ENCODE measurements at regions not wholly inside any gene's neighbourhood (a gene's known extent, or its start where the extent isn't known, plus 50 kb on each side); places are given as distances from the start of the nearest gene placed in this dataset.

DNA sequence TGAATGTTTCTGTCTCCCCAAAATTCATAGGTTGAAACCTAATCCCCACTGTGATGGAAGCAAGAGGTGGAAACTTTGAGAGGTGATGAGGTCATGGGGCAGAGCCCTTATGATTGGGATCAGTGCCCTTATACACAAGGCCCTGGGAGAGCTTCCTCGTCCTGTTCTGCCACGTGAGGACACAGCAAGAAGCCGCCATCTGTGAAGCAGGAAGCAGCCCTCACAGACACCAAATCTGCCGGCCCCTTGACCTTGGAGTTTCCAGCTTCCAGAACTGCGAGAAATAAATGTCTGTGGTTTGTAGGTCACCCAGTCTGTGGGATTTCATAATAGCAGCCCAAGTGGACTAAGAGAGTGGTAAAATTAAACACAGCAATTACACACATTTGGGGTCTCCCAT lies 737.4 kb downstream of the UQCRFS1 start:
- no peaks in the 10 kb centered on the region for H3K4me1 ChIP-seq (ENCODE audit: insufficient read depth, low read length)
- H3K27me3 ChIP-seq (ENCODE audit: insufficient read depth, low read length), result no peaks in the 10 kb centered on the region
- no peak for DNase-seq
- no peak overlapping the region for H2BK120ac ChIP-seq (ENCODE audit: low read depth, low read length, poor library complexity, severe bottlenecking)
- no peak overlapping the region for H2BK12ac ChIP-seq (ENCODE audit: insufficient read length, low read depth, low read length)
- Mint-ChIP-seq H3K27ac (no peak overlapping the region), H3K4me1 (peaks cover 2 to 4% of the 10 kb centered on the region in 2 experiments; a peak in 1 of 4 replicates), H3K4me3 (no peak overlapping the region), H3K36me3 (ENCODE audit: insufficient read depth in 1 of 3, low read depth in 3 of 3) (no peaks in the 10 kb centered on the region), H3K27me3 (ENCODE audit: low read depth) (no peaks in the 10 kb centered on the region), H3K9me3 (no peaks in the 10 kb centered on the region; a peak in 1 of 5 replicates)
- no peak overlapping the region for H4K5ac ChIP-seq (ENCODE audit: insufficient read length, low read depth, low read length)
- no peak overlapping the region for H2AFZ ChIP-seq (ENCODE audit: low read length)
- H3K4ac ChIP-seq (ENCODE audit: low read depth, low read length), result no peak overlapping the region
- no peak overlapping the region for H2BK5ac ChIP-seq (ENCODE audit: insufficient read length, low read length)
- H2AK5ac ChIP-seq (ENCODE audit: insufficient read length, low read length), result no peak overlapping the region
- H3T11ph ChIP-seq (ENCODE audit: low read length), result no peak overlapping the region
- no peak overlapping the region for H3K23ac ChIP-seq (ENCODE audit: insufficient read length, low read depth, low read length)
- H3K18ac ChIP-seq (ENCODE audit: insufficient read length, low read depth, low read length), result no peak overlapping the region
- no peak overlapping the region for H4K91ac ChIP-seq (ENCODE audit: insufficient read length, low read depth, low read length)
- no peak overlapping the region for H3K27ac ChIP-seq (ENCODE audit: insufficient read length, low read depth, low read length)
- H2BK20ac ChIP-seq (ENCODE audit: low read depth, low read length, poor library complexity, severe bottlenecking), result no peak overlapping the region
- H3K4me2 ChIP-seq (ENCODE audit: insufficient read depth, insufficient read length, low read length), result no peak overlapping the region
- no peaks in the 10 kb centered on the region for H3K79me1 ChIP-seq (ENCODE audit: insufficient read depth, low read depth, low read length, poor library complexity, severe bottlenecking)
- H4K8ac ChIP-seq (replicated peaks; ENCODE audit: insufficient read length, low read depth, low read length), result no peak overlapping the region
- no peak overlapping the region for H3K56ac ChIP-seq (ENCODE audit: insufficient read length, low read depth, low read length)
- H3K23me2 ChIP-seq (ENCODE audit: insufficient read length, low read depth, low read length, poor library complexity, severe bottlenecking), result no peaks in the 10 kb centered on the region
- H2BK15ac ChIP-seq (ENCODE audit: low read depth, low read length), result no peak overlapping the region
- no peaks in the 10 kb centered on the region for H3K9me3 ChIP-seq (ENCODE audit: control insufficient read depth, low read depth, low read length)
- H3K9ac ChIP-seq (ENCODE audit: extremely low read depth, insufficient read length, low read length), result no peak overlapping the region
- no peaks in the 10 kb centered on the region for H4K20me1 ChIP-seq (ENCODE audit: control insufficient read depth, insufficient read depth, insufficient read length)
- no peak overlapping the region for H3K14ac ChIP-seq (ENCODE audit: insufficient read depth, low read length)
- no CpG with 5 or more reads among the region's 5 CpGs for WGBS (ENCODE audit: extremely low coverage, insufficient read length, low lambda C conversion rate)
- TF ChIP-seq CTCF (conservative IDR thresholded peaks at IDR 0.05), result no peak
- H3K79me2 ChIP-seq (ENCODE audit: insufficient read depth, low read length), result no peaks in the 10 kb centered on the region
